HCT116 (cell line): ENCODE measurements at regions not wholly inside any gene's neighbourhood (a gene's known extent, or its start where the extent isn't known, plus 50 kb on each side); places are given as distances from the start of the nearest gene placed in this dataset.

ENCODE experiments used
- ATAC-seq: fragments of 200-7000 bp; cut with Tn5 transposase; 2 replicates; pipeline ENCODE4 v1.9.1; 2020; ENCODE audit warnings: mild to moderate bottlenecking, moderate library complexity
- BruUV-seq: library from RNA; stranded (reverse); fragments of 400-500 nt; replicated peaks from 2 replicates; lab custom pipeline; 2021; lab: Mats Ljungman, UMichigan
- CTCF ChIA-PET: fragments of 300-600 bp; sonication (Branson Sonifier 250); formaldehyde crosslinking; loops from one replicate; lab custom pipeline; 2021; ENCODE audit warnings: antibody characterized with exemption; lab: Charles Lee
- POLR2A ChIA-PET: fragments of 300-600, 350-600 bp; sonication (Branson Sonifier 250); formaldehyde crosslinking; loops from one replicate; lab custom pipeline; 2021; ENCODE audit warnings: antibody characterized with exemption; lab: Charles Lee
- RAD21 ChIA-PET, 2 experiments: fragments of 300-600 bp; sonication (Branson Sonifier 250); formaldehyde crosslinking; loops; one replicate each; lab custom pipeline; 2023; ENCODE audit warnings: low total read pairs in 2 of 2; ENCODE audit not compliant: uncharacterized antibody in 2 of 2, unreplicated experiment in 2 of 2, low non-redundant PET in 1 of 2; lab: Charles Lee
- DNase-seq: peaks from one replicate; pipeline ENCODE4 v3.0.0-alpha.2; 2010; ENCODE audit warnings: low read depth, low spot score
- H2AFZ ChIP-seq: fragments of 200-600 bp; shearing (Covaris generic), sonication (generic); 2 replicates; pipeline ENCODE4 v1.6.1; 2017; ENCODE audit warnings: low read depth, mixed run types, mixed read lengths, antibody characterized with exemption, low read length; ENCODE audit not compliant: poor library complexity, severe bottlenecking
- H3K27ac ChIP-seq: 2 replicates; pipeline ENCODE4 v1.5.1; 2012; ENCODE audit warnings: low read depth, low read length
- H3K27me3 ChIP-seq: fragments of 200-600 bp; sonication (generic); 2 replicates; pipeline ENCODE4 v1.6.1; 2016; ENCODE audit warnings: mixed run types, low read length, mixed read lengths; ENCODE audit not compliant: insufficient read depth
- H3K36me3 ChIP-seq, 2 experiments: fragments of 200-500 bp in 1 of 2; fragments of 200-600 bp in 1 of 2; sonication (Bioruptor generic) in 1 of 2; sonication (generic) in 1 of 2; 2 replicates each; pipeline versions ENCODE4 v1.5.1 to v1.6.1; 2014 to 2016; ENCODE audit warnings: low read length in 2 of 2, inconsistent platforms in 1 of 2, mixed read lengths in 1 of 2, mixed run types in 1 of 2; ENCODE audit not compliant: insufficient read depth in 2 of 2, control insufficient read depth in 1 of 2
- H3K4me1 ChIP-seq, 2 experiments: fragments of 200-600 bp in 1 of 2; sonication (generic) in 1 of 2; 2 replicates each; pipeline versions ENCODE4 v1.5.1 to v1.6.1; 2012 to 2017; ENCODE audit warnings: low read length in 2 of 2, inconsistent platforms in 1 of 2, mild to moderate bottlenecking in 1 of 2, mixed read lengths in 1 of 2, mixed run types in 1 of 2, moderate library complexity in 1 of 2; ENCODE audit not compliant: insufficient read depth in 2 of 2, control insufficient read depth in 1 of 2
- H3K4me2 ChIP-seq: fragments of 200-600 bp; sonication (generic); 2 replicates; pipeline ENCODE4 v1.6.1; 2017; ENCODE audit warnings: mixed run types, low read length, mixed read lengths
- H3K4me3 ChIP-seq, 2 experiments: fragments of 200-600 bp in 1 of 2; sonication (generic) in 1 of 2; replicated peaks in 1 of 2; 2 replicates each; pipeline ENCODE4 v1.5.1; 2011 to 2016; ENCODE audit warnings: low read length in 2 of 2, control low read depth in 1 of 2, low read depth in 1 of 2, mild to moderate bottlenecking in 1 of 2, mixed read lengths in 1 of 2, mixed run types in 1 of 2
- H3K79me2 ChIP-seq: fragments of 200-600 bp; sonication (generic); 2 replicates; pipeline ENCODE4 v1.6.1; 2017; ENCODE audit warnings: mild to moderate bottlenecking, mixed run types, low read length, moderate library complexity, mixed read lengths; ENCODE audit not compliant: insufficient read depth
- H3K9ac ChIP-seq: fragments of 200-600 bp; sonication (generic); 2 replicates; pipeline ENCODE4 v1.6.1; 2016; ENCODE audit warnings: low read length, mixed read lengths
- H3K9me2 ChIP-seq: fragments of 200-600 bp; sonication (generic), shearing (Covaris generic); 2 replicates; pipeline ENCODE4 v1.6.1; 2017; ENCODE audit warnings: mixed run types, mild to moderate bottlenecking, moderate library complexity; ENCODE audit not compliant: insufficient read depth
- H3K9me3 ChIP-seq, 2 experiments: fragments of 200-500 bp in 1 of 2; fragments of 200-600 bp in 1 of 2; sonication (Bioruptor generic) in 1 of 2; sonication (generic) in 1 of 2; 2 replicates each; pipeline ENCODE4 v1.6.1; 2014 to 2017; ENCODE audit warnings: low read length in 2 of 2, mixed read lengths in 2 of 2, inconsistent platforms in 1 of 2, low read depth in 1 of 2, mild to moderate bottlenecking in 1 of 2, mixed run types in 1 of 2, moderate library complexity in 1 of 2; ENCODE audit not compliant: control insufficient read depth in 1 of 2, insufficient read depth in 1 of 2
- H4K20me1 ChIP-seq: fragments of 200-600 bp; sonication (generic), shearing (Covaris generic); 2 replicates; pipeline ENCODE4 v1.6.1; 2017; ENCODE audit warnings: mixed run types, mild to moderate bottlenecking, moderate library complexity; ENCODE audit not compliant: insufficient read depth
- ATF3 ChIP-seq: IDR thresholded peaks from 2 replicates; pipeline ENCODE4 v1.6.1; 2012
- CBX3 ChIP-seq: IDR thresholded peaks from 2 replicates; pipeline ENCODE4 v1.6.1; 2012; ENCODE audit warnings: low read depth
- CEBPB ChIP-seq: IDR thresholded peaks from 2 replicates; pipeline ENCODE4 v1.6.1; 2012; ENCODE audit warnings: low read depth
- EGR1 ChIP-seq: IDR thresholded peaks from 2 replicates; pipeline ENCODE4 v1.6.1; 2012; ENCODE audit warnings: low read depth
- EZH2 ChIP-seq: fragments of 200-600 bp; sonication (generic); IDR thresholded peaks from 2 replicates; pipeline ENCODE4 v1.6.1; 2017; ENCODE audit warnings: antibody characterized with exemption, mixed run types
- EZH2phosphoT487 ChIP-seq: fragments of 200-600 bp; IDR thresholded peaks from 2 replicates; pipeline ENCODE4 v1.6.1; 2018; ENCODE audit warnings: antibody characterized with exemption, borderline replicate concordance
- FOSL1 ChIP-seq: IDR thresholded peaks from 2 replicates; pipeline ENCODE4 v1.6.1; 2012; ENCODE audit warnings: low read depth
- JUND ChIP-seq: IDR thresholded peaks from 2 replicates; pipeline ENCODE4 v1.6.1; 2012
- POLR2AphosphoS5 ChIP-seq: IDR thresholded peaks from 2 replicates; pipeline ENCODE4 v1.6.1; 2011; ENCODE audit warnings: mild to moderate bottlenecking, low read depth, low read length, moderate library complexity
- SRF ChIP-seq: IDR thresholded peaks from 2 replicates; pipeline ENCODE4 v1.6.1; 2012; ENCODE audit warnings: low read depth
- ZBTB33 ChIP-seq: IDR thresholded peaks from 2 replicates; pipeline ENCODE4 v1.6.1; 2011; ENCODE audit warnings: mild to moderate bottlenecking, low read length, moderate library complexity; ENCODE audit not compliant: insufficient replicate concordance; ENCODE audit errors: extremely low read depth
- ZFX ChIP-seq: fragments of 450-650 bp; IDR thresholded peaks from 2 replicates; pipeline ENCODE4 v1.6.1; 2017
- ZNF274 ChIP-seq: fragments of 200-500 bp; sonication (Bioruptor generic); IDR thresholded peaks from 2 replicates; pipeline ENCODE4 v1.6.1; 2014; ENCODE audit warnings: mild to moderate bottlenecking, low read depth, low read length, inconsistent platforms
- intact Hi-C: fragments of 100-400 bp; cut with micrococcal nuclease; formaldehyde crosslinking; loops from 2 replicates; pipeline ENCODE4 v1.10.0; 2022

- TF ChIP-seq CEBPB = no peak
- TF ChIP-seq ZFX = no peak
- TF ChIP-seq EZH2phosphoT487 = no peak
- TF ChIP-seq FOSL1 = no peak
- TF ChIP-seq EGR1 = no peak
- TF ChIP-seq ATF3 = no peak
- TF ChIP-seq ZNF274 = no peak
- TF ChIP-seq SRF = no peak
- no peak for TF ChIP-seq ZBTB33
These were observed 398.5 kb upstream of the GJE1 start (continued) for GRCh38 chr6:141734071-141734840.

GRCh38 chr6:141729146-141729545, 403.6 kb upstream of the GJE1 start:
- CTCF ChIA-PET = no interaction called here
- Histone ChIP-seq H4K20me1 (no peaks in the 10 kb centered on the region), H2AFZ (no peak overlapping the region), H3K9me3 (no peaks in the 10 kb centered on the region), H3K9me2 (no peaks in the 10 kb centered on the region; the same call in 1 of the 2 replicates), H3K4me3 (no peak overlapping the region), H3K4me1 (no peaks in the 10 kb centered on the region), H3K9ac (no peak overlapping the region), H3K36me3 (no peaks in the 10 kb centered on the region), H3K27me3 (no peaks in the 10 kb centered on the region), H3K79me2 (no peaks in the 10 kb centered on the region), H3K4me2 (no peak overlapping the region), H3K27ac (no peak overlapping the region)
- POLR2A ChIA-PET = no interaction called here
- no TSS peak for BruUV-seq
- ATAC-seq = no peak
- intact Hi-C loops = no loop called here
- RAD21 ChIA-PET = no interaction called here
- DNase-seq = no peak
- TF ChIP-seq ZBTB33 (no peak), EZH2 (no peak), ATF3 (no peak), POLR2AphosphoS5 (no peak), CBX3 (no peak), JUND (no peak)
- TF ChIP-seq, all 23 proteins: peak for 0
